HG03521 (cell line): ENCODE measurements at regions not wholly inside any gene's neighbourhood (a gene's known extent, or its start where the extent isn't known, plus 50 kb on each side); places are given as distances from the start of the nearest gene placed in this dataset.

Experiments
- ATAC-seq: cut with Tn5 transposase; IDR thresholded peaks from one replicate; pipeline ENCODE4 v1.9.1; 2021; ENCODE audit warnings: mild to moderate bottlenecking, moderate library complexity; ENCODE audit not compliant: unreplicated experiment

DNA sequence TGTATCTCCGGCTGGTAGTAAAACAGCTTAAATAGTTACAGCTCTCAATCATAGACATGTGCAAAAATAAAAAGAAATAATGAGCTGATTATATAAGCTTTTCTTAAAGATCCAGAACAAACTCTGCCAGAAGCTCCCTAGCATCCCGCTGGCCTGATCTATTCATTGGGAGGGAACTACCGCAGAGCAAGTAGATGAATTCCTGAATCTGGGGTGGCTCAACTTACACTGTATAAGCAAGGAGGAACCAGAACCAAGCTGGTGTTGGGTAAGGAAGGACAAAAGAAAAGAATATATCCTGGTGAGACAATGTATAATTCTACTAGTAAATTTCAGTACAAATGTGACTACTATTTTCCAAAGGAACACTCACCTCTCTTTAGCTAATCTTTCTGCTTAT is 1122.2 kb downstream of the OLFM4 start:
- ATAC-seq, result no peak

DNA sequence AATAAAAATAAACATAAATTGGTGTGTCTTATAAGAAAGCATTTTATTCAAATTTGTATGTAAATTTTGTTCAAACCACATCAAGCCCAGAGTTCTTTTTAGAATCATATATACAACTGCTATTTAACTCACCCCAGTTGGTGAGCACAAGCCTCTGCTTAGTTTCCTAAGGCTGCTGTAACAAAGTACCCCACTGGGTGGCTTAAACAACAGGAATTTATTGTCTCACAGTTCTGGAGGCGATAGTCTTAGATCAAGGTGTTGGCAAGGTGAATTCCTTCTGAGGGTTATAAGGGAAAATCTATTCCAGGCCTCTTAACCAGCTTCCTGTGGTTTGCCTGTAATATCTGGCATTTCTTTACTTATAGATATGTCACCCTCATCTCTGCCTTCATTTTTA is 1133.5 kb downstream of the OLFM4 start:
- ATAC-seq, result no peak

DNA sequence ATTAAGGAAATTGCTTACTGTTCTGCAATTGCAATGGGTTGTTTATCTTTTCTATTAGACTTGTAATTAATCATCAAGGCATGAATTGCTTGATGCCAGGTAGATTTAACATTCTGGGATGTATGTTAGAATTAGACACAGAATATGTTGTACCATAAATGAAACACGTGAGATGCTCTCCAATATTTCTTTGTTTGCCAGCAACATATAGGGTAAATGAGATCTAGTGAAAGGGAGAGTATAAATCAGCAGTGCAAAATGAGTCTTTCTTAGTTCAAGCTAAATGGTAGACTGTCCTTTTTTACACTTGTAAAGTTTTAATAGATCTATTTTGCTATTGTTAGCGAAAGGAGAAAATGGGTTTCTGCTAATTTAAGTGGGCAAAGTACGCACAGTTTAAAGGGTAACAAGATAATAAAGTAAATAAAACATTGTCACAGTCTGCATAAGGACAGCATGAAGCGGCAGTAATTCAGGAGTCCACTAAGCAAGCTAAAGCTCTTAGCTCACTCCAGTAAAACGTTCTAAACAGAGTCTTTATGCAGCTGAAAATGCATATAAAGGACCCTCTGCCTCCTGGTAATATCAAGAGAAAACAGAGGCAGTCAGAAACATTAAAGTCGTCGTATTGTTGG is 1137.1 kb downstream of the OLFM4 start:
- ATAC-seq, result no peak

DNA sequence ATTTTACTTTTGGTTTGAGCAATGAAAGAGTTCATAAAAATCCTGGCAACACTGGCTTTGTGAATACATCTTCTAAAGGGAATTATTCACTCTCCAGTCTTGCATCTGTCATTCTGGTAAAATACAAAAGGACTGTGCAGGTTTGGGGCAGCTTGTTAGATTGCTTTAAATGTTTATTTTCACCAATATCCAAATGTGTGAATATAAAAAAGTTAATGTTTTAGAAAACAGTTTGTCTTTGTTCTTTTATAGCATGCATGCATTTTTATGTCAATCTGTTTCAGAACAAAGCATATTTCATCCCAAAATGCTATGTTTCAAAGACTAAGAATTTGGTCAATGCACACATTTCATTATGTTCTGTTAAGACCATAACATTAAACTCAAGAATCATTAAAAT is 1145.4 kb downstream of the OLFM4 start:
- no peak for ATAC-seq

DNA sequence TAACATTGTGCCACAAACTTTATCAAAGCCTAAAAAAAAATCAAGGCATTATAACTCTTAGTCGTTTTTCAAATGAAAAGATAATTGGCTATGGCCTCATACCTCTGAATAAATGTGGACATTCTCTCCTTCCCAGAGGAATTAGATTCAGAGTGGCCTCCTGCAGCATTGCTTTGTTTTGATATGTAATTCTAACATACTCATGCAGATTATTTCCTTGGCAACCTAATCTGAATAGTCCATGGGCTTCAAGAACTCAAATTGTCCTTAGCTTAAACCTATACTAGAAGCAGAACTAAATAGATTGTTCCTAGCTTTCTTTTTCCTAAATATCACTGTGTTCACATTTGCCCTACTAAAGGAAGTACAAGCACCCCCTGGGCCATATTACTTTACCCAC is 1146.9 kb downstream of the OLFM4 start:
- ATAC-seq, result no peak

DNA sequence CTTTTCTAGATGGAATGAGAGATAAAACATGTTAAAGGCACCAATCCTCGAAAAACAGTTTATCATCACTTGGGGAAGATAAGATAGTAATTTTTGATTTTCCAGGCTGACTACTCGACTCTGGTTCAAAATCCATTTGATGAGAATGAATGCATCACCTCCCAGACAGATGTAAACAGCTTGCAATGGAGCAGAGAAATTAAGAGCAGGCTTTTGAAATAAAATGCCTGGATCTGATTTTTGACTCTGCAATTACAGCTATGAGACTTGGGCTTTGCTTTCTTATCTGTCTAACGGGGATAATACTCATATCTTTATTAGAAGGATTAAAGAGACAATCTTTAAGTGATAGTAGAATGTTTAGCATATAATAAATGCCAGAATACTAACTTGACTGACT is 1148.9 kb downstream of the OLFM4 start:
- ATAC-seq, result no peak

DNA sequence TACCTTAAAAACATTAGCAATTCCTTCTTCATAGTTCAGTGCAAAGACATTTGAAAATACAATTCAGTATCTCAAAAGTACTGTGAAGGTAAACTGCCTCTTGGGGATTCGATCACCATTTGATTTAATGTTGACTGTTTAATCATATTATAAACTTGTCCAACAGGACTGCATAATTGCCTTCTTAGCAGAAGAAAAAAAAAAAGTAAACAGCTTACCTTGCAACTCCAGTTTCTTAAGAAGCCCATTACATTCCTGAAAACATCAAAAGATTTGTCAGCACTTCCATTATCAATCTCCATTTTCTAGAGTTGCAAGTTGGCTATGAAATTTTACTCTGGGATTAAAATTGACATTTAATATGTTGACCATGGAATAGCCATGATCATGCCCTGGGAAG is 1154.6 kb downstream of the OLFM4 start:
- no peak for ATAC-seq

DNA sequence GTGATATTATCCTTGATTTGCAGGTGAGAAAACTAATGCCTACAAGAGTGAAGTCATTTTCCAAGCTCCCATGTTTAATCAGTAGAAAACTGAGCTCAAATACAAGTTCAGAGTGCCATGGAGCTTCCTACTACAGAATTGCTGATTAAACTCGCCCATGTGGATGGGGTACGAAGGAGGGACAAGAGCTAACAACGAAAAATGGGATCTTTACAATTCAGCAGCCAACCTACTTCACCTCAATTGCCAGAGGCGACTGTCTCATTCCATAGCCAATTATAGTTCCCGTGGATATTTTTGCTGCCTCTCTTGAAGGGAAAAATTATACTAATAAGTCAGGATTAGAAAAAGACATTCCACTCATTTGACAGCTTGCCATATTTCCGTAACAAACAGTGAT is 1155.1 kb downstream of the OLFM4 start:
- no peak for ATAC-seq

DNA sequence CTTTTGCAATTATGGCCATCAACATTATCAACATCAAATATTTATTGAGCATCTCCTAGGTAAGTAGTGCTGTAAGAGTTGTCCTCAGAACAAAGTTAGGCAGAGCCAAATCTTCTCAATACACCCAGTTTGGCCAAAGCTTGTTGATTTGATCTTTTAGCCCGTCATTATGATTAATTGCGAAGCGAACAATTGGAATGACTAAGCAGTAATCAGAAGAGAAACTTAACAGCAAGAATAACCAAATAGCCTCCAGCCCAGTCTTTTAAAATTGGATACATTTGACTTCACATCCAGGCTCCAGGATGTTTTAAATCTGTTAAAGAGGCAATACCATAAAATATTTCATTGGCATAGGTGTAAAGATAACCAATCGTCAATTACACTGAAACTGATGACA is 1156.0 kb downstream of the OLFM4 start:
- no peak for ATAC-seq

DNA sequence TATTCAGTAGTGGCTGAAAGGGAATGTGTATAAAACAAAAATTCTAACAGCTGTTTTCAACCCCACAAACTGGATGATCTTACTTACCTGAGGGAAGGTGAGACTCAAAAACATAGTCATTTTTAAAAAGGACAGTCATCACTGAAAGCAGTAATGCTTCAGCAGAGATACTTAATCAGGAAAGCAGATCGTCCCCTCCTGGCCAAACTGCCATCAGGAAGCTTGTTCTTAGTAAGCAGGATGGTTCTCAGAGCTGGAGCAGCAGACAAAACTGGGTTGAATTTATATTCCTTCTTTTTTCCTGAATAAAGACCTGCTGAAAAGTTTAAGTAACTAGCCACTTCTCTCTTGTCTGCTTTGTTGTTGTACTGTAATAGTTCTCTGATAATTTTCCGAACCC is 1156.5 kb downstream of the OLFM4 start:
- no peak for ATAC-seq

DNA sequence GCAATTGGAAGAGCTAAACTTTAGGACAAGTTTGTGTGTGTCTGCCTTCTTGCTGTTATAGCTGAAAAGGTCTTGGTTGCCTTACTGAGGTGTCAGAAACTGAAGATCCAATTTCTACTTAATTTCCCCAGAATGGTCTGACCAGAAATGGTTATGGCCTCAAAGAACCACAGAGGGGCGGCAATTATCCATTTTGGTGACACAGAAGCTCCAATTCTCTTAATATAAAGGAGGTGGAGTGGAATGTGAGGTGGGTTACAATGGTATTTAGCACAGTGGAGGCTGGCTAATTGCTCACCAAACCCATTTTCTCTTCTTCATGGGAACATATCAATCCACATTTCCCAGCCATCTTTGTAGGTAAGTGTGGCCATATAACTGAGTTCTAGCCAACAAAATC is 1157.2 kb downstream of the OLFM4 start:
- ATAC-seq, result no peak

DNA sequence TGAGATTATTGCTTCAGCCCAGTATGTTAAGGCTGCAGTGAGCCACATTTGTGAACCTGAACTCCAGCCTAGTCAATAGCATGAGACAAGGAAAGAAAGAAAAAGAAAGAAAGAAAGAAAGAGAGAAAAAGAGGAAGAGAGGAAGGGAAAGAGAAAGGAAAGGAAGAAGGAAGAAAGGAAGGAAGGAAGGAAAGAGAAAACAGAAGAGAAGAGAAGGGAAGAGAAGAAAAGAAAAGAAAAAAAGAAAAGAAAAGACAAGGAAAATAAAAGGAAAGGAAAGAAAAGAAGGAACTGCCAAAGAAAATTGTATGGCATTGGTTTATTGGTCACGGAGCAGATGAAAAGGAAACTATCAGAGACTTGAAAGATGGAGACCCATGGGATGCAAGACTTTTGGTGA is 1158.8 kb downstream of the OLFM4 start:
- no peak for ATAC-seq

DNA sequence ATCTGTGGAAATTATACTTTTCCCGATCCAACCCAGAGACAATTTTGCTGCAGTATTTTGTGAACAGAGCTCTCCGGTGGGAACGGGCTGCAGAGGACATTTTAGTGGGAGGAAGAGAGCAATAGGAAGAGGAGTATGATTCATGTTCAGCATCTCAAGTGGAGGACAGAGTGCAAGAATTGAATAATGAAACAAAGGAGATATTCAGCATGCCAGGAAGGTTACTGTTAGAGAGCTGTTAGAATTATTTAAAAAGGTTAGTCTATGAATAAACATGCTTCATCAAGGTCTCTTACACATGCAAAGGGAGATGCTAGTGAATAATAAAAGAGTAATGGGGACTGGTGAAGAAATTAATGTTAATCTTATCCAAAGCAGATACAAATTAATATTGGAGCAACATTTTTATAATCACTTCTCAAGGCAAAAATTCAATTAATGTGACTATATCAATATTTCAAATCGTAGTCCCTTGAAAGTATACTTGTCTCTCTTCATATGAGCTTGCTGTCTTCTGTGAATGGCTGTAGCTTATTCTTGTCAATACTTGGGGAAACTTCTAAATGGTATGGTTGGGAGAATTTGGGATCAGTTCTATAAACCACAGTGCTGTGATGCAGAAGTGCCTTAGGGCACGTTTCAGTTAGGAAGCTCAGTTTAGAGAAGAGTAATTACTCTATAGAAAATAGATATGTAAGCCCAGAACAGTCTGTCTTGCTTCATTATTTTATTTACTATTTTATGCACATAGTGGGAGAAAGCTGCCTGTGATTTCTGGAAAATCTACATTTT is 1165.8 kb downstream of the OLFM4 start:
- ATAC-seq, result no peak

DNA sequence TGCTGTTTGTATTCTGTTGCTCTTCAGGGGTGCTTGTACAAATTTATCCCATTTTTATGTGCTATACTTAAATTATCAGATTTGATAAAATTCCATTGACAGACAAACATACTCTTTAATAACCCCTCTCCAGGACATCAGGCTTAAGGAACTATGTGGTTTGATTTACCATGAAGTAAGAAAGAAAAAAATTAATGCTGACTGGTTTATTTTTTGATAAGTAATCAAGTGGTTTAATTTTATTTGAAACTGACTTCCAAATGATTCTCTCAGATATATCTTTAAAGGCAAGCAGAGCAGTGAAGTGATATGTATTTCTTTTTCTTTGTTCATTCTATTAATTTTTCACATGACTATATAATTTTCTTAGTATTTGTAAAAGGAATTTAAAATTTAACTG is 1168.1 kb downstream of the OLFM4 start:
- no peak for ATAC-seq

DNA sequence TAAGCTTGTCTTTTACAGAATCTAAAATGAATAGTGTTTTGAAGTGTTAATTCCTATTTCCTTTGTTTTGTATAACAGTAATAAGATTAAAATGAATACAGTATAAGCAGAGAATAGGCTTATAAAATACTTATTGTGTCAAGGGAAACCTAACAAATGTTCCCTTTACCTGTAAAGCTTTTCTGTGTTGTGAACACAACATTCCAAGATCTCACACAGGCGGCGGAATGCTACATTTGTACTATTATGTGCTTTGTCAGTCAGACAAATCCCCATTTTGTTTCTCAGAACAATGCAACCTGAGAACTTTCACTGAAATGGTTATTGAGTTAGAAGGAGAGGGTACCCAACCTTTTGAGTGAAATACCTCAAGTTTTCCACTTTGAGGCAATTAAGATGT is 1170.3 kb downstream of the OLFM4 start:
- no peak for ATAC-seq

DNA sequence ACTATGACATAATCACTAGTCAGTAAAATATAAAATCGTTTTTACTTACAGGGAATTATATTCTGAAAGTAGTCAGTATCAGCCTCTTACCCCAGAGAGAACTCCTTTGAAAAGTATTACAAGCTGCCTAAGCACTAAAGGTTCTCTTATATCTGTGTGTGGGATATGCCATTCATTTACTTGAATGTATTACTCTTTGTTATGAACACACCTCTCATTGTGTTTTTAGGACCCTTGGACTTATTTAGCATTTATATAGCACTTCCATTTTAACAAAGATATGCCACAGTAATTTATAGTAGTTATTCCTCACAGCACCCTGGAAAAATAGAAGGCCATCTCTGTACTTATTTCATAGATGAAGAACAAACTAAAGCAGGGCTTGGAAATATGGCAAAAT is 1178.0 kb downstream of the OLFM4 start:
- no peak for ATAC-seq

DNA sequence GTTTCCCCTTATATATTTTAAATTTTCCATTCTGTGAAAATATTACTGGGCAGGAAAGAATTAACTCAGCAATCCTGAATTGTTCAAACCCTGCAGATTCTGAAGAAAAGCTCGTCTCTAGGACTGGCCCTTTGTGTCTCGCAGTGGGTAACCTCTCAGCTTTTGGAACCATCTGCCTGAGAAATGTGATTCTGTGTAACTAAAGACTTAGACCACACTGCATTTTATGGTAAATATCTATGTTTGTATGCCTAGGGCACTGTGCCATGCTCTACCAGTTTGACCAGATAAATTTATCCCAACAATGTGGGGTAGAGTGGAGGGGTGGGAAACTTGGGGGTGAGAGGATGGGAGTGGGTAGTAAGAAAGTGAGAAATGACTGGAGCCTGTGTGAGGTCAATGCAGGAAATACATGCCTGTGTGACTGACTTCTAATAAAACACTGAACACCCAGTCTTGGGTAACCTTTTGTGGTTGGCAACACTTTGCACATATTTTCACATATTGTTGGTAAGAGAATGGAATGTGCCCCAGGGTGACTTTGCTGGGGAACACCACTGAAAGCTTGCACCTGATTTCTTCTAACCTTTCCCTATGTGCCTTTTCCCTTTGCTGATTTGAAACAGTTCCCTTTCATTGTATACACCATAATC is 1181.9 kb downstream of the OLFM4 start:
- no peak for ATAC-seq

DNA sequence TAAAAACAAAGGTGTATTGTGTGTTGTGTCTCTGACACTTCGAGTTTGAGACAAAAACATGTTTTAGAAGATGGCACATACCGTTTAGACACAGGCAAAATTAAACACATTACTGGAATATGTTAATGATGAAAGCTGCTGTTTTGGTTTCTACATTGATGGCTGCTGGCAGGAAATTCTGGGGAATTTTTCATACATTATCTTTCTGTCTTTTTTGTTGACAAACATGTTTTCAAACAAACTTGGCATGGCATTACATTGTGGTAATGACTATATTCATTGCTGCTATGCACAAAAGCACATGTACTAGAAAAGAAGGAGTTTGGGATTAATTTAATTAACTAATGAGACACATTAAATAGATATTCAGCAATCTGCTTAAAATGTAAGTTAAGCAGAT is 1187.6 kb downstream of the OLFM4 start:
- no peak for ATAC-seq

DNA sequence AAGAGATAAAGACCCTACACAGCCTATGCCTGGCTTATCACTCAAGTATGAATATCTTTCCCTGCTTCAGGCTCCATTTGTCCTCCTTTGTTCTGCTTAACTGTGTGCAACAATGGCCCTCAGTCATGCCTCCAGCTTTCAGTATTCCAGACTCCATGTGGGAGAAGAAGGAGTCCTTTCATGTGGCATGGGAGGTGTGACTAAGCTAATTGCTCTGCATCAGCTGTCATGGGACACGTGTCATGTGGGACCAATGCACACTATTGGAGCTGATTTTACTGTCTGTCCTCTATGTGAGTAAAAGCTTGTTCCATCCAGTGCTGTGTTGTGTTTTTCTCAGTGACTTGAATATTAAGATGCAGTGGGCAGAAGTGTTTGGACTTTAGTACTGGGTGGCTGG is 1198.3 kb downstream of the OLFM4 start:
- no peak for ATAC-seq

DNA sequence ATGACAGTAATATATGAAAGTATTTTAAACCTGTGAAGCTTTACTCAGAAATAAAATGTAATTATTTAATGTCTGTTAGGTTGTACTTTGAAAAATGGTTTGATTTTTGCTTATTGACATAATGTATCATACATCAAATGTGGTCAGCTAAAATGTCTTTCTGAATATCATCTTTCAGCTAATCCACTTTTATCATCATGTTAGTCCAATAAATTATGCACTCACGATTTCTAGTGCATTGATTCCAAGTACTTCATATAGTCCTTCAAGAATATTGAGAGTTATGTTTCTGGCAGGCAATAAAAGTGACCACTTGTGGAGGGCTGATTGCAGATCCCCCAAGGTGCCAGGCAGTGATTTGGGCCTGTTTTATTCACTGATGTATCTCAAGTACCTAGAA is 1204.1 kb downstream of the OLFM4 start:
- no peak for ATAC-seq

DNA sequence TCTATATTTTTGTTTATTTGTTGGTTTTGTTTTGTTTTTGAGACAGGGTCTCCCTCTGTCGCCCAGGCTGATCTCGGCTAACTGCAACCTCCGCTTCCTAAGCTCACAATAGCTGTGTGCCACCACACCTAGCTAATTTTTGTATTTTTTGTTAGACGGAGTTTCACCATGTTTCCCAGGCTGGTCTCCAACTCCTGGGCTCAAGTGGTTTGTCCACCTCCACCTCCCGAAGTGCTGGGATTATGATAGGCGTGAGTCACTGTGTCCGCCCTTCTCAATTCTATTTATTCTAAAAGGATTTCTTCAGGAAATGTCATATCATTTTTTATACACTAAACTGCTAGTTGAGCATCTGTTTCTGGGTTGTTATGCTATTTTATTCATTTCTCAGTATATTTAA is 1206.0 kb downstream of the OLFM4 start:
- ATAC-seq, result no peak

DNA sequence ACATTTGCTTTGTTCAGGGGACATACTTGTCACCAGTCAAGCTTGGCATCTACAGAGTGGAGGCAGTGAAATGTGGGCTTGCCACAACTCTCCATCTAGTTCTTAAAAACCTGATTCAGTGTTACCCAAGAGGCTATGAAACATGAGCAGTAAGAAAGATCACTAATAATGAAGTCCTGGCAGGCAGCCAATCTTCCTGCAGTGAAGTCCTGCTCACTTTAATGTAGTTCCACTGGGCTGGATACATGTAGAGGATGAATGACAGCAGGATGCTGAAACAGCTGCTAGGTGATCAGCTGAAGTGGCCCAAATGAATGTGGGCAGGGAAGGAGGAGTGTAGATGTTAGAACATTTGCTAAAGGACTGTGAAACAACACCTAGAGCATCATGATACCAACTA is 1213.1 kb downstream of the OLFM4 start:
- ATAC-seq, result no peak
